Endothelial cell of umbilical vein (primary cell): ENCODE measurements at regions not wholly inside any gene's neighbourhood (a gene's known extent, or its start where the extent isn't known, plus 50 kb on each side); places are given as distances from the start of the nearest gene placed in this dataset.
A peak's percentile ranks its signal among the peaks of the same experiment; 100 is the strongest.

ENCODE experiments used
- BruUV-seq: library from RNA; stranded (reverse); fragments of 400-500 nt; replicated peaks from 2 replicates; lab custom pipeline; 2021; lab: Mats Ljungman, UMichigan
- CTCF ChIA-PET: fragments of 300-600, 350-600 bp; sonication (Branson Sonifier 250); formaldehyde crosslinking; loops from one replicate; lab custom pipeline; 2021; ENCODE audit warnings: antibody characterized with exemption, inconsistent platforms; lab: Charles Lee
- POLR2A ChIA-PET: fragments of 300-600, 350-600 bp; sonication (Branson Sonifier 250); formaldehyde crosslinking; loops from one replicate; lab custom pipeline; 2021; ENCODE audit warnings: antibody characterized with exemption, inconsistent platforms; lab: Charles Lee
- DNase-seq: peaks from one replicate; pipeline ENCODE4 v3.0.0-alpha.2; 2011; ENCODE audit warnings: low read depth, low spot score
- FAIRE-seq: peaks from 2 replicates; lab custom pipeline; 2011; peaks lifted over from hg19 to GRCh38; lab: Jason Lieb, UNC
- H2AFZ ChIP-seq: 2 replicates; pipeline ENCODE4 v1.6.0; 2012; ENCODE audit warnings: low read depth, low read length, control low read depth, inconsistent platforms
- H3K27ac ChIP-seq: 2 replicates; pipeline ENCODE4 v1.5.1; 2011; ENCODE audit warnings: low read depth, mild to moderate bottlenecking, control low read depth, low read length, moderate library complexity; ENCODE audit not compliant: insufficient read depth
- H3K27me3 ChIP-seq, 2 experiments: 2 replicates each; pipeline versions ENCODE4 v1.6.0 to v1.6.1; 2011; ENCODE audit warnings: low read length in 2 of 2, mixed read lengths in 1 of 2; ENCODE audit not compliant: control insufficient read depth in 2 of 2, insufficient read depth in 2 of 2
- H3K36me3 ChIP-seq, 2 experiments: 2 replicates in 1 of 2; 3 replicates in 1 of 2; pipeline ENCODE4 v1.5.1; 2011; ENCODE audit warnings: low read length in 2 of 2, mild to moderate bottlenecking in 1 of 2, moderate library complexity in 1 of 2; ENCODE audit not compliant: control insufficient read depth in 2 of 2, insufficient read depth in 2 of 2; ENCODE audit errors: extremely low read depth in 1 of 2
- H3K4me1 ChIP-seq: 3 replicates; pipeline ENCODE4 v1.5.1; 2011; ENCODE audit warnings: mild to moderate bottlenecking, low read length; ENCODE audit not compliant: control insufficient read depth, insufficient read depth; ENCODE audit errors: extremely low read depth
- H3K4me2 ChIP-seq: 2 replicates; pipeline ENCODE4 v1.6.1; 2011; ENCODE audit warnings: low read length, control low read depth, mixed read lengths; ENCODE audit not compliant: insufficient read depth
- H3K4me3 ChIP-seq, 3 experiments: fragments of 200-600 bp in 1 of 3; sonication (generic), shearing (Covaris generic) in 1 of 3; replicated peaks in 1 of 3; 2 replicates each; pipeline ENCODE4 v1.5.1; 2011 to 2016; ENCODE audit warnings: control low read depth in 3 of 3, low read length in 3 of 3, mild to moderate bottlenecking in 2 of 3, inconsistent platforms in 1 of 3, low read depth in 1 of 3, moderate library complexity in 1 of 3; ENCODE audit not compliant: insufficient read depth in 1 of 3
- H3K79me2 ChIP-seq: 2 replicates; pipeline ENCODE4 v1.6.0; 2012; ENCODE audit warnings: low read length, inconsistent platforms; ENCODE audit not compliant: control insufficient read depth, insufficient read depth
- H3K9ac ChIP-seq: replicated peaks from 2 replicates; pipeline ENCODE3; 2011; ENCODE audit warnings: low read length, control low read depth; ENCODE audit not compliant: insufficient read depth; ENCODE audit errors: extremely low read depth
- H3K9me1 ChIP-seq: replicated peaks from 3 replicates; pipeline ENCODE4 v1.6.0; 2011; ENCODE audit warnings: mild to moderate bottlenecking, low read length; ENCODE audit not compliant: control insufficient read depth, insufficient read depth; ENCODE audit errors: extremely low read depth
- H3K9me3 ChIP-seq: replicated peaks from 2 replicates; pipeline ENCODE4 v1.5.1; 2012; ENCODE audit warnings: low read length, inconsistent platforms; ENCODE audit not compliant: control insufficient read depth, insufficient read depth
- H4K20me1 ChIP-seq: replicated peaks from 2 replicates; pipeline ENCODE3; 2011; ENCODE audit warnings: mild to moderate bottlenecking, low read length; ENCODE audit not compliant: control insufficient read depth, insufficient read depth; ENCODE audit errors: extremely low read depth
- GATA2 ChIP-seq: IDR thresholded peaks from 2 replicates; pipeline ENCODE4 v1.7.0; 2011; ENCODE audit warnings: low read depth, mild to moderate bottlenecking, moderate library complexity, mixed read lengths, low read length; ENCODE audit not compliant: insufficient read length, insufficient read depth
- dilution Hi-C: fragments of 300-500 bp; cut with MboI; formaldehyde crosslinking; loops from one replicate; pipeline ENCODE4 v1.15.0; 2019; ENCODE audit warnings: low sequenced_read_pairs; ENCODE audit not compliant: extremely low pct_ligation_motif_present
- intact Hi-C: fragments of 100-400 bp; cut with micrococcal nuclease; formaldehyde crosslinking; loops from one replicate; pipeline ENCODE4 v1.10.0; 2022
- TF ChIP-seq, protein P1 (sequence below), 2 donors: IDR thresholded peaks; 1 replicate in 1 of 2; 2 replicates in 1 of 2; pipeline ENCODE4 v1.5.1; 2011; ENCODE audit warnings: low read length in 2 of 2, mild to moderate bottlenecking in 2 of 2, moderate library complexity in 2 of 2, control low read depth in 1 of 2, inconsistent platforms in 1 of 2, low read depth in 1 of 2; ENCODE audit not compliant: insufficient read depth in 1 of 2; ENCODE audit errors: extremely low read depth in 1 of 2
- TF ChIP-seq, protein P2 (sequence below): IDR thresholded peaks from 2 replicates; pipeline ENCODE4 v1.6.1; 2011; ENCODE audit not compliant: insufficient read depth, insufficient read length

DNA sequence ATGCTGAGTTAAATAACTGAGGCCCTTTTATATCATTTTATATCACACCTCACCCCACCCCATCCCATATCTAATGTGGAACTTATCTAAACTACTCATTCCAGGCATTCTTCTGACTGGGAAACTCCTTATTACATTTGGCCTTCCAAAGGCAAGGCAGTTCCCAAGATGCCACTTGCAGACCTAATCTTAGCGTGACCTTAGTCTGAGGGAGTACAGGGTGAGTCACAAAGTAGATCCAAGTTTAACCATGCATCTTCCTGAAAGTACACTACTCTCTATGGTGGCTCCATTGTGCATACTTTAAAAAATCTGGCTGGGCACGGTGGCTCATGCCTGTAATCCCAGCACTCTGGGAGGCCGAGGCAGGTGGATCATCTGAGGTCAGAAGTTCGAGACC lies 353.6 kb upstream of the C1orf87 start:
- Histone ChIP-seq H3K4me2 (no peak overlapping the region), H3K27me3 (no peaks in the 10 kb centered on the region), H3K4me3 (no peak overlapping the region), H3K27ac (no peak overlapping the region), H2AFZ (no peak overlapping the region), H3K79me2 (no peaks in the 10 kb centered on the region), H3K9me1 (no peaks in the 10 kb centered on the region), H3K4me1 (peaks cover 12% of the 10 kb centered on the region), H4K20me1 (no peaks in the 10 kb centered on the region), H3K36me3 (no peaks in the 10 kb centered on the region), H3K9me3 (no peaks in the 10 kb centered on the region), H3K9ac (no peak overlapping the region)
- BruUV-seq = no TSS peak
- TF ChIP-seq, protein P1, sequence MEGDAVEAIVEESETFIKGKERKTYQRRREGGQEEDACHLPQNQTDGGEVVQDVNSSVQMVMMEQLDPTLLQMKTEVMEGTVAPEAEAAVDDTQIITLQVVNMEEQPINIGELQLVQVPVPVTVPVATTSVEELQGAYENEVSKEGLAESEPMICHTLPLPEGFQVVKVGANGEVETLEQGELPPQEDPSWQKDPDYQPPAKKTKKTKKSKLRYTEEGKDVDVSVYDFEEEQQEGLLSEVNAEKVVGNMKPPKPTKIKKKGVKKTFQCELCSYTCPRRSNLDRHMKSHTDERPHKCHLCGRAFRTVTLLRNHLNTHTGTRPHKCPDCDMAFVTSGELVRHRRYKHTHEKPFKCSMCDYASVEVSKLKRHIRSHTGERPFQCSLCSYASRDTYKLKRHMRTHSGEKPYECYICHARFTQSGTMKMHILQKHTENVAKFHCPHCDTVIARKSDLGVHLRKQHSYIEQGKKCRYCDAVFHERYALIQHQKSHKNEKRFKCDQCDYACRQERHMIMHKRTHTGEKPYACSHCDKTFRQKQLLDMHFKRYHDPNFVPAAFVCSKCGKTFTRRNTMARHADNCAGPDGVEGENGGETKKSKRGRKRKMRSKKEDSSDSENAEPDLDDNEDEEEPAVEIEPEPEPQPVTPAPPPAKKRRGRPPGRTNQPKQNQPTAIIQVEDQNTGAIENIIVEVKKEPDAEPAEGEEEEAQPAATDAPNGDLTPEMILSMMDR (IDR thresholded peaks at IDR 0.05; ENCODE audit: extremely low read depth in 1 of 2, insufficient read depth in 1 of 2, low read depth in 1 of 2, low read length in 2 of 2) = no peak
- TF ChIP-seq, protein P2, sequence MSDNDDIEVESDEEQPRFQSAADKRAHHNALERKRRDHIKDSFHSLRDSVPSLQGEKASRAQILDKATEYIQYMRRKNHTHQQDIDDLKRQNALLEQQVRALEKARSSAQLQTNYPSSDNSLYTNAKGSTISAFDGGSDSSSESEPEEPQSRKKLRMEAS = no peak
- DNase-seq (no peak), FAIRE-seq (no peak)
- dilution Hi-C loops = no loop called here
- intact Hi-C loops = no loop called here
- ChIA-PET CTCF (interaction anchor here (3.9 to 4.7 kb wide), 2 partner anchors 146 to 338 kb away, joined by 23 to 25 read pairs; no protein-coding TSS in a partner anchor), POLR2A (no interaction called here)

DNA sequence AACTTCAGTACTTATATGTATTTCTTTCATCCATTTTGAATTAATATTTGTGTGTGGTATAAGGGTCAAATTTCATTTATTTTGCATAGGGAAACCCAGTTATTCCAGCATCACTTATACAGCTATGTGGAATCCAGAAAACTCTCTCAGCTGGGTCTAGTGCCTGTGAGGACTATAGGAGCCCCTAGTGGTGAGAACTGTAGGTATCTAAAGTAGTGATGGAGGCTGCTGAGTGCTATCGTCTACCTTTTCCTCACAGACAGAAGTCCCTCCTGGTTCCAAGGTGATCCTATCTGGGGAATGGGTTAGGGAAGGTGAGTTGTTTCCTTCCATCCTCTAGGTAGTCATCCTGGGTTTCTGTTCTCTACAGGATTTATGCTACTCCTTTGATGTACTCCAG lies 352.0 kb upstream of the C1orf87 start:
- no peak for FAIRE-seq
- Histone ChIP-seq H3K9ac (no peak overlapping the region), H3K9me1 (no peaks in the 10 kb centered on the region), H3K4me1 (peaks cover 12% of the 10 kb centered on the region), H3K4me3 (no peak overlapping the region), H3K27me3 (no peaks in the 10 kb centered on the region), H4K20me1 (no peaks in the 10 kb centered on the region), H3K36me3 (no peaks in the 10 kb centered on the region), H3K4me2 (no peak overlapping the region), H3K79me2 (no peaks in the 10 kb centered on the region), H2AFZ (no peak overlapping the region), H3K9me3 (no peaks in the 10 kb centered on the region), H3K27ac (no peak overlapping the region)
- ChIA-PET POLR2A (no interaction called here), CTCF (interaction anchor here (0.5 to 4.7 kb wide), 16 partner anchors 9 to 512 kb away, joined by 3 to 25 read pairs (median 6); no protein-coding TSS in a partner anchor)
- dilution Hi-C loops = no loop called here
- TF ChIP-seq, protein P1 (IDR thresholded peaks at IDR 0.05; ENCODE audit: extremely low read depth in 1 of 2, insufficient read depth in 1 of 2, low read depth in 1 of 2, low read length in 2 of 2) = peak; percentile 34 to 53
- no peak for TF ChIP-seq GATA2
- BruUV-seq = no TSS peak
- intact Hi-C loops = no loop called here
- peak; percentile 13 for DNase-seq
